HG02642 (cell line): ENCODE measurements at regions not wholly inside any gene's neighbourhood (a gene's known extent, or its start where the extent isn't known, plus 50 kb on each side); places are given as distances from the start of the nearest gene placed in this dataset.
"Not testable (repeated sequence)": the region's sequence is repeated elsewhere in the genome, so short reads cannot be mapped to it uniquely, and the experiment has no call there.

Experiments used
- ATAC-seq: cut with Tn5 transposase; IDR thresholded peaks from one replicate; pipeline ENCODE4 v1.9.1; 2021; ENCODE audit warnings: mild to moderate bottlenecking; ENCODE audit not compliant: unreplicated experiment, poor library complexity

DNA sequence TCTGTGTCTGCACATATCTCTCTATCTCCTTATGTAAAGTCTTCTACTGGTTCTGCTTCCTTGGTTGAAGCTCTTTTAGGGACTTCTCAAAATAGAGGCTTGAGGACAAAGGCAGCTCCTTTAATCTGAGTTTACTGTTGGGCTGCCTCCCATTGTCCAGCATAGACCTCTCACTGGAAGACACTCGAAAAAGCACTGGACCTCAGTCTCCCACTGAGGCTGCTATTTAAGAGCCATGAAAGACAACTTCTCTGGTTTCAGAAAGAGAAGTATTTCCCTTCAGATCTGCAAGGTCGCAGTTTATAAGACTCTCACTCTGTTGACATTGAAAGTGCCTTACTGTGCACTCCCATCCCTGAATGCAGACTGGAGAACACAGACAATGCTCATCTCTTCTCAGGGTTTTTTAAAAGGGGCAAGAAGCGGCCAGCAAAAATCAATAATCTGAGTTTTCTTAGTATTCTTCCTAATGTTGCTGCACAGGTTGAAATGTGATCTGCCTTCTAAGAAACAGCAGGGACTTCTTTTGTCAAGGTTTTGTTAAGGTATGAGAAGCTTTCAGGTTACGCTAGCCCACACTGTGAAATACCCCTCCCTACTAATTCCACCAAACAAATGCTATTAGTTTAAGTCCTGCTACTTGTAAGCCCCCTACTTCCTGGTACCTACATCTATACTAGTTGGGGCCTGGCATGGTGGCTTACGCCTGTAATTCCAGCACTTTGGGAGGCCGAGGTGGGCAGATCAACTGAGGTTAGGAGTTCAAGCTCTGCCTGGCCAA is 450.0 kb upstream of the SLC10A2 start:
- no peak for ATAC-seq

DNA sequence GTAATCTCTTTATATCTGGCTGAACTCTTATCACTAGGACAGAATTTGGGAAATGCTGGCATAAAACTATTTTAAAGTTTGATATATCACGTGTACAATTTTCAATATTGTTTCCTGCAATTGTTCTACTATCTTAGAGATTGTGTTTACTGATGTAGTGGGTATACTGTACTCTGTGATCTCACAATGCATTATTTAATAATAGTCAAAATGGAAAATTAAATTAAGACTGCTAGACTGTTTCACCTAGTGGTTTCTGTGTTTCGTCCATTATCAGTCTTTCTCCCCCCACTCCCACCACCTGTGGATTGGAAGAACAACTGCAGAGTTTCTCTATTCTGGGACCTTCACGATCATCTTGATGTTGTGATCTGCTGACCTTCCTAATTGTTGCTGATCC is 449.2 kb upstream of the SLC10A2 start:
- no peak for ATAC-seq

GRCh38 chr13:103514619-103515018 is 448.4 kb upstream of the SLC10A2 start:
- no peak for ATAC-seq

DNA sequence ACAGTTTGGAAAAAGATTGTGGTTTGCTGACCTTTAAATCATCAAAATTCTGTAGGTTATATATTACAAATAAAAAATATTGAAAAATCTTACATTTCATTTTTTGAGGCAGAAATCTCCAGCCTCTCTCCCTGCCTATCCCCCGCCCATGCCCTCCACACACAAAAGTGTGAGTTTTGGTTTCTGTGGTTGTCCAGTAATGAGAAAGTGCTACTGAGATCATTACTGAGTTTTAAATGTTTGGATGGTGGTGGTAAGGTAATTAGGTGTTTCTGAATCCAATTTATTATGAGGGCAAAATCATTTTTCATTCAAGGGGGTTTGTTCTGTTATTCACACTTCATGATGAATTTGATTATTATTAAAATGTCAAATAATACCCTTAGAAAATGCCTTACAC is 448.0 kb upstream of the SLC10A2 start:
- no peak for ATAC-seq

DNA sequence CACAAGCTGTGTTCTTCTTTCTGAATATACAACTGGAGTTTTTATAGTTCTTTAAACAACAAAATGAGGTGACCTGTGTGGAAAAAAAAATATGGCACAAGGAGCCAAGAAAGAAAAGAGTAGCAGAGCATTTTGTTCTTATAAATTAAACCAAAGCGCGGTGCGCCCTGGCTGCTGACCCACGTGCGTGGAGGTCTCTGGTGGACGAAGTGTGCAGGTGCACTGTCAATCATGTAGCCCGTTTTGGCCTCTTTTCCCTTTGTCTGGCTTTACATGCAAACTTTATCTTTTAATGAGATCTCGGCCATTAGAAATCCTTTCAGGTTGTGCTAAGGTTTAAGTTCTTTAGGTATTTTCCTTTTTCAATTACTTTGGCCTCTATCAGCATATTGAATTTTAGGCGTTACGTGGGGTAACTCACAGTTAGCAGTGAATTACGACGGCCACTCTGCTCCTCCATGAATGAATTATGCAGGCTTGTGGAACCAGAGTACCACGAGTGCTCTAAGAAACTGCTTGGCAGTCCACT is 443.9 kb upstream of the SLC10A2 start:
- no peak for ATAC-seq

DNA sequence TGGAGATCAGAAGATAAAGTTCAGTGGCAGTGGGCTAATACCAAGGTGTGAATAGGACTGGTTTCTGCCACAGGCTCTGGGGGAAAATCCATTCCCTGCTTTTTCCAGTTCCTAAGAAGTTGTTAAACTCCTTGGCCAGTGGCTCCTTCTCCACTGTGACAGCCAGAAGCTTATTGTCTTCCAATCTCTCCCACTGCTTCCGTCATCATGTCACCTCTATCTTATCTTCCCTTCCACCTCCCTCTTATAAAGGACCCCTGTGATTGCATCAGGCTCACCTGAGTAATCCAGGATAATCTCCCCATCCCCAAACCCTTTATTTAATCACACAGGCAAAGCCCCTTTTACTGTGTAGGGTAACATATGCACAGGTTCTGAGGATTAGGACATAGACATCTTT is 431.2 kb upstream of the SLC10A2 start:
- no peak for ATAC-seq

DNA sequence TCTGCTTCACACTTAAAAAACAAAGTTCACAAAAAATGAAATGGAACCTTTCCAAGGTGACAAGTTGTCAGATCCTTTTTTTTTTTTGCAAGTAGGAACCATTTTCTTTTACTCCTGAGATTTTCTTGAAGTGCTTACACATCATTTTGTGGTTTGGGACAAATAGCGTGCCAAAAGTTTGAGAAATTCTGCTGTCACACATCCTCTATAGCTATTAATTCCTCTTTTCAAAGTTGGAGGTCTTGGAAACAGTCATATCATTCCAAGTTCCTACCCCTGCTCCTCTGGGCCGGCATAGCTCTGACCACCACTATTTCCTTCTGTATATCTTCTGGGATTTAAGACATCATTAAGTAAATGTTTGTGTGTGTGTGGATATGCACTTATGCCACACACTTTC is 421.6 kb upstream of the SLC10A2 start:
- ATAC-seq, result no peak

GRCh38 chr13:103473081-103473480 is 406.9 kb upstream of the SLC10A2 start:
- no peak for ATAC-seq

DNA sequence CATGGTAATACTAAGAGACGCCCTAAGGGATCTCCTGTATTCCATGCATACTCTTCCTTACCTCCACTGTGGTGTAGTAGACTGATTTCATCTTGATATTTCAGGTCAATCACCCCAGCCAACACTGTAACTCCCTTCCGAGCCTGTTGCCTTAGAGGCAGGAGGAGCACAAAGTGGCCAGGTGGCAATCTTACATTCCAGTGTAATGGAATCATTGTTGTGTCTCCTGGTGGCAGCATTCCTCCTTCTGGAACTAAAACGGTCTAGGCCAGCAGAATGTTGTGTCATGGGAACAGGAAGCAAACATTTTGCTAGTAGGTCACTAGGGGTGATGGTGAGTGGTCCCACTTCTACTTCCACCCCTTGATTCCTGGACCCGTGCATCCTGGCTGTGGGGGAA is 405.7 kb upstream of the SLC10A2 start:
- ATAC-seq, result no peak

DNA sequence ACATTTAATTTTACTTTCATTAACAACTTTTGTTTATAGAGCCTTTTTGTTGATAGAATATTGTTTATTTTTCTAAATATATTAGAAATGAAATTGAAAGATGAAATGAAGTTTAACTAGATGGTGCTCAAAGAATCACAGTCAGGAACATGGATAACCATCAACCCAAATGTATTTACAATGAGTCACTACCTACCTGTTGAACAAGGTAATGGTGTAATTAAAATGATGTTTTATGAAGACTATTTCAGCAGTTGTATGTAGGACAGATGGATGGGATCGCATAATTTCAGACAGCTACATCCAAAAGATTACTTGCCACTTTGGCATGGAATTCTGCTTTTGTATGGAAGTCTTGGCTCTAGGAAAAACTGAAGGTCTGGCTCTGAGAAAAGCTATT is 403.6 kb upstream of the SLC10A2 start:
- ATAC-seq, result no peak

DNA sequence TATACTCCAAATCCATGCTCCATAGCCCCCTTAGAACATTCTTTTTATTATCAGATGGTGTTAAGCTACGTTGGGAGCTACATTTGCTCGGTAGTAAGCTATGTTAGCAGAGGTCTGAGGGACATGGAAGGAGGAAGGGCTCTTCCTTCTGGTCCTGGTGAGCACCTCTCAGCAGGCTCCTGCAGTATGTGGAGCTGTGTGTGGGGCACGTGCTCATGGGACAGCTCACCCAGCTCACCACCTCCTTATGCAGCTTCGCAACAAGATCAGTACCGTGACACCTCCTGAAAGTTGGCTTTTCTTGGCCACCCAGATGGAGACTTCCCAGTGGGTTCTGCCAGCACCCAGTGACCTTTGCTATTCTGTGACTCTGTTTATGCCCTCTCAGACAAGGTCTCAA is 400.5 kb upstream of the SLC10A2 start:
- no peak for ATAC-seq

- not testable (repeated sequence) for ATAC-seq
Observed at GRCh38 chr13:103460246-103460645, 394.0 kb upstream of the SLC10A2 start.

DNA sequence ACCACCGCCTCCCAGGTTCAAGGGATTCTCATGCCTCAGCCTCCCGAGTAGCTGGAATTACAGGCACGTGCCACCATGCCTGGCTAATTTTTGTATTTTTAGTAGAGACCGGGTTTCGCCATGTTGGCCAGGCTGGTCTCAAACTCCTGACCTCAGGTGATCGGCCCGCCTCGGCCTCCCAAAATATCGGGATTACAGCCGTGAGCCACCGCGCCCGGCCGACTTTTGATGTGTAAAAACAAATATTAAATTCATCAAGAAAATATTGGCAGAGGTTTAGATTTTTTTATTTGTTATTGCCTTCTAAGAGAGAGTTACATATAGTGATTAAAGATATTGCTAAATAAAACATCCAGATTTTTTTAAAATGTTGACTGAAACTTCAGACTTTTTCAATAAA is 390.8 kb upstream of the SLC10A2 start:
- ATAC-seq, result not testable (repeated sequence)

GRCh38 chr13:103451656-103452055 is 385.4 kb upstream of the SLC10A2 start:
- no peak for ATAC-seq

GRCh38 chr13:103443604-103444003 is 377.4 kb upstream of the SLC10A2 start:
- no peak for ATAC-seq

DNA sequence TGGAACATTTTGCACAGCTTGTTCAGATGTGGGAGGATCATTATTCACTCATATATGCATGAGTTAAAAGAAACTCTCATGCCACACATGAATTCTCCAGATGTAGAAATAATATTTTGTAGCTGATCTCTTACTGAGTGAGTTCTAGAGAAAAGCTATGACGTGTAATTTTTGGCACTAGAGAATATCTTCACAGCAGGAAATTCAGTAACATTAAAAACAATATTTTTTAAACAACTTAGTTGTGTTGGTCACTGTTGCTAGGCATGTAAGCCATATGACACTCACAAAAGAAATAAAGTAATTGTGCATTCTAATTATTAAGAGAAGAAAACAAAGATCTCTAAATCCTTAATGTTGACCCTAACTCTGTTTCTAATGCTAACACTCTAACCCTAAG is 371.4 kb upstream of the SLC10A2 start:
- no peak for ATAC-seq

GRCh38 chr13:103436057-103436654 is 369.9 kb upstream of the SLC10A2 start:
- no peak for ATAC-seq

DNA sequence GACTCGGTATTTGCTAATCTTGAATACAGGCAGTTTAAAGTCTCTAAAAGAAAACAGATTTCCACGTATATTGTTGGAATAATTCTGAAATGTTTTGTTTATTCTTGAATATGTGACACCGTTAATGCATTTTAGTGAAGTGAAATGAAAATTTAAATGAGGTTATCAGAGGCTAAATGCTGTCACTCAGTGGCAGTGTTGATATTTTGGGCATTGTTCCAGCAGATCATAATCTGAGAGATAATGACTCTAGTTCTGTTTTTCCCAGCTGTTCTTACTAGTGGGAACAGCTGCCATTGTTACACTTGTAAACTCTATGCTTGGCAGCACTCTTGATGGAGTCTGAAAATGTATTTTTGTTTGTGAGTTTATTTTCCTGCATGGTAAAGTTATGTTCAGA is 365.6 kb upstream of the SLC10A2 start:
- ATAC-seq, result no peak

- ATAC-seq, result no peak
Observed at GRCh38 chr13:103430368-103430767, 364.2 kb upstream of the SLC10A2 start.

DNA sequence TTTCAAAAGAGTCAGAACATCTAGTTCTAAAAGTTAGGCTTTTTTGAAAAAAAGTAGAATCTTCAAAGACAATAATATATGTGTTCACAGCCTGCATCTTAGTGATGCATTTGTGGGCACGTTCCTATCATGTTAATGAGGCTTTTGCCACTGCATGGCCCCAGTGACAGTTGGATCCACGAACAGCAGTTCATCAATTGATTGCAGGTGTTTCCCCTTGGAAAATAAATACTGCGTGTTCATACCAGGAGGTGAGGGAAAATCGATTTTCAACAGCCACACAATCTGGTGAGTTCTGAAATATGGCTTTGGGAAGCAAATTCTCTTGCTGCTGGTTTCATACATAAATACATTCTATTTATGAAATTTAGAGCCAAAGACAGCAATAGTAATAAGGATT is 343.8 kb upstream of the SLC10A2 start:
- ATAC-seq, result no peak

DNA sequence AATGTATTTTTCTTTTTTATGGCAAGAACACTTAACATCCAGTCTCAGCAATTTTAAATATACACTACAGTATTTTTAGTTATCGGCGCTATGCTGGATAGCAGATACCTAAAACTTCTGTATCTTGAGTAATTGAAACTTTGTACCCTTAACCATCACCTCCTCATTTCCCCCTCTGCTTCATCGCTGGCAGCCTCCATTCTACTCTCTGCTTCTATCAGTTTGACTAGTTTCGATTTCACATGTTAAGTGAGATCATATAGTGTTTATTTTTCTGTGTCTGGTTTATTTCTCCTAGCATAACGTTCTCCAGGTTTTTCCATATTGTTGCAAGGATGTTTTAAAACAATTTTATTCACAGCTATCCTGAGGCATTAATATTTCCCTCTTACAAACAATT is 340.8 kb upstream of the SLC10A2 start:
- ATAC-seq, result no peak

DNA sequence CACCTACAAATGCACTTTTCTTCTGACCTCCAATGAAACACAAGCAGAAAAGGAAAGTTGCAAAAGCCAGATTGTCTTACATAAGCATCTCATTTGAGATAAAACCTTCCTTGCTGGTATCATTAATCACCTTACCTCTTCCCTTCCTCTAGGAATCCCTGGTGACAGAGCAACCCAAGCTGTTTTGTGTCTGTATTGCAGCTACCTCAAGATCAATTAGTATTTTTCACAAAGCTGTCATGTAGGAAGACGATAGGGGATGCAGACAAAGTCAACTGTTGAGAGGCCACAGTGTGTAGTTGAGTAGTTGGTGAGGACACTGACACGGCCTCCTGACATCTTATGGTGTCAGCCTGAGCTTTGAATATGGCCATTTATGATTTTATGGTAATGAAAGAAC is 339.1 kb upstream of the SLC10A2 start:
- ATAC-seq, result no peak
